ENCODE measurements at regions not wholly inside any gene's neighbourhood (a gene's known extent, or its start where the extent isn't known, plus 50 kb on each side); places are given as distances from the start of the nearest gene placed in this dataset.

DNA sequence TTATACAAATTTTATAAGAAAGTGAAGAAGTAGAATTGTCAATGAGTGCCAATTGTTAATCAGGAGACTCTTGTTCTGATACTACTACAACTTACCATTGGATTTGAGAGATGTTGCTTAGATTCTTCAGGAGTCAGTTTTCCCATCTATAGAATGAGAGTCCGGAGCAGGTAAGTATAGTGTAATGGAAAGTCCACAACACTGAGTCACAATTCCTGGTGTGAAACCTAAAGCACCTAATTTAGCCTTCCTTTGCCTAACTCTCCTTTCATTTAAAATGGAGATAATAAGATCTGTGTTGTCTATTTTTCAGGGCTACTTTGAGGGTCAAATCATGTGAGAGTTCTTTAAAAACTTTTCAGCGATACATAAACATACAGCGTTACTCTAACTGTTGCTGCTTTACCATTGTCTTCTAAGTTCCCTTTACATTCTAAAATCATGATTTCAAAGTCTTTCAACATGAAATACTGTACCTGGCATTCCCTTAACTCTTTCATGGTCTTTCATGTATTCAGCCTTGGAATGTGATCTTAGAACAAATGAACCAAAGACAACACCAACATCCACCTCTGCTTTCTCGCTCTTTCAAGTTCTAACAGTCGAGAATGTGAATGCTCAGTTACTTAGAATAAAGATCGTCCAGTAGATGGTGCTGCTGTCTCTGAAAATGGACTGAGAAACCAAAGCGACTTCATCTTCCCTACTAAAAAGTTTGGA lies 90.9 kb downstream of the SLC30A10 start:
- no peaks in the 10 kb centered on the region for H3K36me3 ChIP-seq
- no peak overlapping the region for H3K9ac ChIP-seq (ENCODE audit: low read depth in 2 of 2, low read length in 2 of 2)
- intact Hi-C loops (cut with DNase I), result no loop called here
- H3K4me3 ChIP-seq, result no peak overlapping the region
- peak; percentile 46 for DNase-seq
- H3K9me3 ChIP-seq, result no peaks in the 10 kb centered on the region
- TF ChIP-seq, protein P1, sequence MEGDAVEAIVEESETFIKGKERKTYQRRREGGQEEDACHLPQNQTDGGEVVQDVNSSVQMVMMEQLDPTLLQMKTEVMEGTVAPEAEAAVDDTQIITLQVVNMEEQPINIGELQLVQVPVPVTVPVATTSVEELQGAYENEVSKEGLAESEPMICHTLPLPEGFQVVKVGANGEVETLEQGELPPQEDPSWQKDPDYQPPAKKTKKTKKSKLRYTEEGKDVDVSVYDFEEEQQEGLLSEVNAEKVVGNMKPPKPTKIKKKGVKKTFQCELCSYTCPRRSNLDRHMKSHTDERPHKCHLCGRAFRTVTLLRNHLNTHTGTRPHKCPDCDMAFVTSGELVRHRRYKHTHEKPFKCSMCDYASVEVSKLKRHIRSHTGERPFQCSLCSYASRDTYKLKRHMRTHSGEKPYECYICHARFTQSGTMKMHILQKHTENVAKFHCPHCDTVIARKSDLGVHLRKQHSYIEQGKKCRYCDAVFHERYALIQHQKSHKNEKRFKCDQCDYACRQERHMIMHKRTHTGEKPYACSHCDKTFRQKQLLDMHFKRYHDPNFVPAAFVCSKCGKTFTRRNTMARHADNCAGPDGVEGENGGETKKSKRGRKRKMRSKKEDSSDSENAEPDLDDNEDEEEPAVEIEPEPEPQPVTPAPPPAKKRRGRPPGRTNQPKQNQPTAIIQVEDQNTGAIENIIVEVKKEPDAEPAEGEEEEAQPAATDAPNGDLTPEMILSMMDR (IDR thresholded peaks at IDR 0.05), result peak; percentile 40
- H3K4me1 ChIP-seq, result no peaks in the 10 kb centered on the region
- H3K27me3 ChIP-seq, result no peaks in the 10 kb centered on the region
- no peak overlapping the region for H3K27ac ChIP-seq

DNA sequence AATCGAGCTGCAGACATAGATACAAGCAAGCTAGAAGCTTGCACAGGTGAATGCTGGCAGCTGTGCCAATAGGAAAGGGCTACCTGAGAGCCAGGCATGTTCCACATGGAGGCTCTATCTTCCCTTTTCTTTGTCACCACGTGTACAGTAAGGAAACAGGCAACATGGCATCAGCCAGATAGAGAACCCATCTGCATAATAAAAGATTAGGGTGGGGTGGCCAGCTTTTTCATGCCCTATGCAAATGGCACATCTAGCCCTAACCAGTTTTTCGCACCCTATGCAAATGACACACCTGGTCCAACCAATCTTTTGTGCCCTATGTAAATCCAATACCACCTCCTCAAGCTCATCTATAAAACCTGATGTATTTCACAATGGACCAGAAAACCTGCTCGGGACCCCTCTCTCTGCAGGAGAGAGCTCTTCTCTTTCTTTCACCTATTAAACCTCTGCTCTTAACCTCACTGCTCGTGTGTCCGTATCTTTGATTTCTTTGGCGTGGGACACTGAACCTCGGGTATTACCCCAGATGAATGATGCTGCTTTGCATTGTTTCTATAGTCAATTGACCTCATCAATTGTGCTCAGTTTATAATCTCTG lies 93.9 kb downstream of the SLC30A10 start:
- H3K4me3 ChIP-seq, result no peak overlapping the region
- no peak for DNase-seq
- H3K9ac ChIP-seq (ENCODE audit: low read depth in 2 of 2, low read length in 2 of 2), result no peak overlapping the region
- TF ChIP-seq, protein P1 (IDR thresholded peaks at IDR 0.05), result no peak
- H3K27me3 ChIP-seq, result no peaks in the 10 kb centered on the region
- no peaks in the 10 kb centered on the region for H3K9me3 ChIP-seq
- no peaks in the 10 kb centered on the region for H3K4me1 ChIP-seq
- no peaks in the 10 kb centered on the region for H3K36me3 ChIP-seq
- H3K27ac ChIP-seq, result no peak overlapping the region
- intact Hi-C loops (cut with DNase I), result no loop called here

DNA sequence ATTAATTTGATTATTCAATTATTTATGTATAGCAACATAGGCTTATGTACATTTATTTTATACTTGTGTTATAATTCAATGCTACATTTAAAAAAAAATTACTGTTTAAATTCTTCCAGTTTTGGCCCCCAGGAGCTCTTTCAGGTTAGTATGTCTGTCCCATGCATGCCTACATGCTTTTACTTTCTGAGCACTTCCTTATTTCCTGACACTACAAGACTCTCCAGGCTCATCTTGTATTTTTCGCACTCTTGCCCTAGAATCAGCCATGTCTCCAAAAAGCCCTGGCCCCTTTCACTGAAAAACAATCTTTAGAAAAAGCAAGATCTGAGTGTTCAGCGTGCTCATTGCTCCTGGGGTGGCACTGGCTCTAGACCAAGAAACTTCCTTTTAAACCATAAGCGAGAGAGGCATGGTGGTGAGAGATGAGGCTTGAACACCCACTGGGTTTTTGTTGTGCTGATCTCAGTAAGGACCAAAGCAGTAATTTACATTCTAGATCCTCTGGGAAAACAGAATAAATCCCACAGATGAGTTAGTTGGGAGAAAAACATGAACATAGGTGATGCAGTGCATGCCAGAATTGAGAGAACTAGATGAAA lies 95.0 kb downstream of the SLC30A10 start:
- Histone ChIP-seq H3K9ac (ENCODE audit: low read depth in 2 of 2, low read length in 2 of 2) (no peak overlapping the region), H3K36me3 (no peaks in the 10 kb centered on the region), H3K27ac (no peak overlapping the region), H3K4me3 (no peak overlapping the region), H3K27me3 (no peaks in the 10 kb centered on the region), H3K4me1 (no peaks in the 10 kb centered on the region), H3K9me3 (no peaks in the 10 kb centered on the region)
- intact Hi-C loops (cut with DNase I), result no loop called here
- no peak for DNase-seq
- TF ChIP-seq, protein P1 (IDR thresholded peaks at IDR 0.05), result no peak

DNA sequence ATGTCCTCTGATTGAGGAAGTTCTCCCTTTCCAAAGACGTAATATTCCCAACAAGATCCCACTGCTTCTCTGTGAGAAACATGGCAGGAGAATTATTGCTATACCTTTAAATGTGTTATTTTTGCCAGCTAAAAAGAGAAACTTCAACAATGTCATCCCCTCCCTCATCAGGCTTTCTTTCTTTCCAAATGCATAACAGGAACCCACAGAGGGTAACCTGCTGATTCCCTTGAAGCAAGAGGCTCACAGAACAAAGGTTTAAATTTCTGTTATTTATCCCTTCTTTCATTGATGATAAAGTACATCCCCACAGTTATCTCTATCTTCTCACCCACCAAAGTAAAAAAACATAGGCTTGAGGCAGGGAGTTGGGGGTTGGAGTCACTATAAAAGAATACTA lies 102.1 kb downstream of the SLC30A10 start:
- Histone ChIP-seq H3K4me3 (no peak overlapping the region), H3K27me3 (no peaks in the 10 kb centered on the region), H3K9me3 (no peaks in the 10 kb centered on the region), H3K4me1 (no peaks in the 10 kb centered on the region), H3K9ac (ENCODE audit: low read depth in 2 of 2, low read length in 2 of 2) (no peak overlapping the region), H3K27ac (no peak overlapping the region), H3K36me3 (no peaks in the 10 kb centered on the region)
- TF ChIP-seq, protein P1 (IDR thresholded peaks at IDR 0.05), result no peak
- intact Hi-C loops (cut with DNase I), result no loop called here
- DNase-seq, result no peak

DNA sequence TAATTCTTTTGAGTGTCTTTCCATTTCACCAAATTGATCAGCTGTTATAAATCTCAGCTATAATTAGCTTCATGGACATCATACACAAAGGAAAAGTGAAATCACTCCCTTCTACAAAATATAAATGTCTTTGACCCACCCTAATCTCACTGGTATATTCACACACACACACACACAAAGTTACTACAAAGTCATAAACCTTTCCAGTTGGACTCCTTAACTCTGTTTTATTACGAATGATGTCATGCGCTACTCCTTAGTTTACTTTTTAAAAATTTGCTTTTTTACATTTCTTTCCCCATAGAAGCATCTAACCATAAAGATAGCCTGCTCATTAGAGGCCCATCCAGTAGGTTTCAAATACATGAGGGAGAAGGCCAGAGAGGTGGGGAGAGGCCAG lies 103.0 kb downstream of the SLC30A10 start:
- TF ChIP-seq, protein P1 (IDR thresholded peaks at IDR 0.05), result no peak
- DNase-seq, result no peak
- intact Hi-C loops (cut with DNase I), result no loop called here
- H3K9ac ChIP-seq (ENCODE audit: low read depth in 2 of 2, low read length in 2 of 2), result no peak overlapping the region
- H3K27me3 ChIP-seq, result no peaks in the 10 kb centered on the region
- H3K9me3 ChIP-seq, result no peaks in the 10 kb centered on the region
- H3K36me3 ChIP-seq, result no peaks in the 10 kb centered on the region
- H3K27ac ChIP-seq, result no peak overlapping the region
- no peak overlapping the region for H3K4me3 ChIP-seq
- H3K4me1 ChIP-seq, result no peaks in the 10 kb centered on the region

Measured in colonic mucosa (tissue), 4 donors.